ENCODE measurements at regions not wholly inside any gene's neighbourhood (a gene's known extent, or its start where the extent isn't known, plus 50 kb on each side); places are given as distances from the start of the nearest gene placed in this dataset.

DNA sequence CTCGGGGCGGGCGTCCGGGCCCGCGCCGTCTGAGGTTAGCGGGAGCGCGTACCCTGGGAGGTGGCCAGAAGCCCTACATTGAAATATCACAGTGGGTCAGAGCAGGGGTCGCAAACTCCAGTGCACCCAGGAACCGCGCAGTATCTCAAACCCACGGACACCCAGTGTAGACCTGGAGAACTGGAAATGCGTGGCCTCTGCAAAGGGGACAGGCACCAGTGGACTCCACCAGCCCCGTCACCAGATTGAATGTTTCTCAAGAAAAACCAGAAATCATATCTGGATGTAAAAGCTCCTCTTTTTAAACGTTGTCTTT is 117.6 kb upstream of the SMIM23 start:
- peaks cover 4% of the 10 kb centered on the region for H3K4me1 ChIP-seq (ENCODE audit: control insufficient read depth, insufficient read depth, low read length)
- H3K27me3 ChIP-seq (ENCODE audit: control insufficient read depth in 1 of 2, insufficient read depth in 2 of 2, low read length in 2 of 2), result no peaks in the 10 kb centered on the region
- no peak overlapping the region for H3K9ac ChIP-seq (ENCODE audit: low read length in 2 of 2)
- H3K27ac ChIP-seq (ENCODE audit: low read length), result no peak overlapping the region
- H3K9me3 ChIP-seq (ENCODE audit: control insufficient read depth in 2 of 2, low read length in 2 of 2), result no peaks in the 10 kb centered on the region
- no peak overlapping the region for H3K4me3 ChIP-seq (ENCODE audit: low read length in 2 of 2)
- no peaks in the 10 kb centered on the region for H3K36me3 ChIP-seq (ENCODE audit: control insufficient read depth in 2 of 2, insufficient read depth in 2 of 2, low read length in 2 of 2)

DNA sequence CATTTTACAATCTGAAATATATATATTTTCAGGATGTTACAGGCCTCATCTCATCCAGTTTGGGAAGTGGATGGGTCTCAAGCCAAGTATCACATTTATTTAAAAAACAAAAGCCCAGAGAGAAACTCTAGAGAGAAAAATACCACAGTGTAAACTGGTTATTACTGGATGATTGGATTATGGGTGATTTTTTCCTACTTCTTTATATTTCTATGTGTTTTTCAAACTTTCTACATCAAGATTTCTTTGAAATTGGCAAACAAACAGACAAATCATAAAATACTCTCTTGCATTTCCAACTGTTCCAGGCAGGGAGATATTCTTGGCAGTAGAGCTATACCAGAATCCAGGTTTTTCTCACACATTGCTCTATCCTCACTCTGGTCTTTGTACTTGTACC is 116.0 kb upstream of the SMIM23 start:
- peaks cover 0 to 7% of the 10 kb centered on the region in 2 donors for H3K9me3 ChIP-seq (ENCODE audit: control insufficient read depth in 2 of 2, low read length in 2 of 2)
- no peaks in the 10 kb centered on the region for H3K36me3 ChIP-seq (ENCODE audit: control insufficient read depth in 2 of 2, insufficient read depth in 2 of 2, low read length in 2 of 2)
- H3K4me1 ChIP-seq (ENCODE audit: control insufficient read depth, insufficient read depth, low read length), result peaks cover 4% of the 10 kb centered on the region
- no peaks in the 10 kb centered on the region for H3K27me3 ChIP-seq (ENCODE audit: control insufficient read depth in 1 of 2, insufficient read depth in 2 of 2, low read length in 2 of 2)
- H3K4me3 ChIP-seq (ENCODE audit: low read length in 2 of 2), result no peak overlapping the region
- H3K27ac ChIP-seq (ENCODE audit: low read length), result no peak overlapping the region
- no peak overlapping the region for H3K9ac ChIP-seq (ENCODE audit: low read length in 2 of 2)

DNA sequence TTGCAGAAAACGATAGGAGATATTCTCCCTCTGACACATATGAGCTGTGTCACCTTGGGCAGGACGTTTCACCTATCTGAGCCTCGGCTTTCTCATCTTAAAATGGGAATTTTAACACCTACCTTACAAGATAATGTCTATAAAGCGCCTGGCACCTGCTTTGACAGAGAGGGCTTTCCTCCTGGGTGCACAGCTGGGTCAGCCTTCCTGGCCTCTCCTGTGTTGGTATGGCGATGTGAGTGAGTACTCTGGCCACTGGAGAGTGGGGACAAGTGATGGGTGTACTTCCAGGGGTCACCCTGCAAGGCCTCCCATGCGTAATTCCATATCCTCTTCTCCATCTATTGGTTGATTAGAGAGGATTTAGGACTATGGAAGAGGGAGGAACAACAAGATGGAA is 113.1 kb upstream of the SMIM23 start:
- Histone ChIP-seq H3K4me3 (ENCODE audit: low read length in 2 of 2) (no peak overlapping the region), H3K27ac (ENCODE audit: low read length) (no peak overlapping the region), H3K9ac (ENCODE audit: low read length in 2 of 2) (no peak overlapping the region), H3K4me1 (ENCODE audit: control insufficient read depth, insufficient read depth, low read length) (peaks cover 1% of the 10 kb centered on the region), H3K27me3 (ENCODE audit: control insufficient read depth in 1 of 2, insufficient read depth in 2 of 2, low read length in 2 of 2) (no peaks in the 10 kb centered on the region), H3K9me3 (ENCODE audit: control insufficient read depth in 2 of 2, low read length in 2 of 2) (peaks cover 0 to 7% of the 10 kb centered on the region in 2 donors), H3K36me3 (ENCODE audit: control insufficient read depth in 2 of 2, insufficient read depth in 2 of 2, low read length in 2 of 2) (no peaks in the 10 kb centered on the region)

DNA sequence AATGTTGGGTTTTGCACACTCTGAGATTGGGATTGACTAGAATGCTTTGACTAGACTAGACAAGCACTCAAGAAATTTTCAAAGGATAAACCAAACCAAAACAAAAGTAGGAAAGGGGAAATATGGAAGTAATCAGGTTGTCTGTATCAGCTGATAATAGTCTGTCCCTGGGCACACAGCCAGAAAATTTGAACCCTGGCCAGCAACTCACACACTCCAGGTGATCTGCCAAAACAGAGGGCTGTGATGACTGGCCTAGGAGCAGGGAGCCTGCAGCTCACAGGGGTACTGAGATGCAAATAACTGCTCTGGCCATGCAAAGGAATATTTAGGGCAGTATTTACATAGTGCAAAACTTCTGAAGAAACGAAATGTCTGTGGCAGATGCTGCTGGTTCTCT is 112.3 kb upstream of the SMIM23 start:
- no peak overlapping the region for H3K27ac ChIP-seq (ENCODE audit: low read length)
- H3K27me3 ChIP-seq (ENCODE audit: control insufficient read depth in 1 of 2, insufficient read depth in 2 of 2, low read length in 2 of 2), result no peaks in the 10 kb centered on the region
- H3K9ac ChIP-seq (ENCODE audit: low read length in 2 of 2), result no peak overlapping the region
- peaks cover 0 to 7% of the 10 kb centered on the region in 2 donors for H3K9me3 ChIP-seq (ENCODE audit: control insufficient read depth in 2 of 2, low read length in 2 of 2)
- H3K4me1 ChIP-seq (ENCODE audit: control insufficient read depth, insufficient read depth, low read length), result no peaks in the 10 kb centered on the region
- H3K36me3 ChIP-seq (ENCODE audit: control insufficient read depth in 2 of 2, insufficient read depth in 2 of 2, low read length in 2 of 2), result no peaks in the 10 kb centered on the region
- no peak overlapping the region for H3K4me3 ChIP-seq (ENCODE audit: low read length in 2 of 2)

DNA sequence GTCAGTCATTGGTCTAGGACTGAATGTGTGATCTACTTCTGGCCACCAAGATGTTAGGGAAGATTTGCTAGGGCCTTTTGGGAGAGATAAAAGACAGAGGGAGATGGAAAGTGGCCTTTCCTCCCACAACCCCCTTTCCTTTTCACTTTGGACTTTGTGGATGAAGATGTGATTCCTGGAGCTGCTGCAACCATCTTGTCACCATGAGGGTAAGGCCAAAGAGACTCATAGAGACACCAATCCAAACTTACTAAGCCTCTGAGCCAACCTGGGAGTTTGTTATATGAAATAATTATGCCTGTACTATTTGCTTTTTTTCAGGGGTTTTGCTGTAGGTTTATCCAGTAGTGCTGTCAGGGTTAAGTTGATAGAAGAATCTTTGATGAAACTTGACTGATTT is 111.8 kb upstream of the SMIM23 start:
- Histone ChIP-seq H3K9ac (ENCODE audit: low read length in 2 of 2) (no peak overlapping the region), H3K4me3 (ENCODE audit: low read length in 2 of 2) (no peak overlapping the region), H3K36me3 (ENCODE audit: control insufficient read depth in 2 of 2, insufficient read depth in 2 of 2, low read length in 2 of 2) (no peaks in the 10 kb centered on the region), H3K27me3 (ENCODE audit: control insufficient read depth in 1 of 2, insufficient read depth in 2 of 2, low read length in 2 of 2) (no peaks in the 10 kb centered on the region), H3K27ac (ENCODE audit: low read length) (no peak overlapping the region), H3K9me3 (ENCODE audit: control insufficient read depth in 2 of 2, low read length in 2 of 2) (peaks cover 0 to 7% of the 10 kb centered on the region in 2 donors), H3K4me1 (ENCODE audit: control insufficient read depth, insufficient read depth, low read length) (no peaks in the 10 kb centered on the region)

DNA sequence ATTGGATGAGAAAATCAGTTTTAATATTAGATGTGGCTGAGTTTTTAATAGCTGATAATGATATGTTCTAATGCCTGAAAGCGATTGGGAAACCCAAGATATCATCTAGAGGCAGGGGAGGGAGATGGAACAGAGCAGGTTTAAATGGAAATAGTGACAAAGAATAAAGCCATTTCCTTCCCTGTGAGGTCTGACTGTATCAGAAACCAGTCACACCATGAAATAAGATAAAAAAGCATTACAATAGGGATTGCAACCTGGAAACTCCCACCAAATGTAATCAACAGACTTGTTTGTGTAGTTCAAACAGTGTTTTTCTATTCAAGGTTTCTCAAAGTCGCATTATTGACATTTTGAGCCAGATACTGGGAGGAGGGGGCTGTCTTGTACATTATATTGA is 110.1 kb upstream of the SMIM23 start:
- H3K9me3 ChIP-seq (ENCODE audit: control insufficient read depth in 2 of 2, low read length in 2 of 2), result peaks cover 0 to 7% of the 10 kb centered on the region in 2 donors
- H3K4me3 ChIP-seq (ENCODE audit: low read length in 2 of 2), result no peak overlapping the region
- H3K27me3 ChIP-seq (ENCODE audit: control insufficient read depth in 1 of 2, insufficient read depth in 2 of 2, low read length in 2 of 2), result no peaks in the 10 kb centered on the region
- H3K4me1 ChIP-seq (ENCODE audit: control insufficient read depth, insufficient read depth, low read length), result no peaks in the 10 kb centered on the region
- H3K36me3 ChIP-seq (ENCODE audit: control insufficient read depth in 2 of 2, insufficient read depth in 2 of 2, low read length in 2 of 2), result no peaks in the 10 kb centered on the region
- H3K27ac ChIP-seq (ENCODE audit: low read length), result no peak overlapping the region
- H3K9ac ChIP-seq (ENCODE audit: low read length in 2 of 2), result no peak overlapping the region

DNA sequence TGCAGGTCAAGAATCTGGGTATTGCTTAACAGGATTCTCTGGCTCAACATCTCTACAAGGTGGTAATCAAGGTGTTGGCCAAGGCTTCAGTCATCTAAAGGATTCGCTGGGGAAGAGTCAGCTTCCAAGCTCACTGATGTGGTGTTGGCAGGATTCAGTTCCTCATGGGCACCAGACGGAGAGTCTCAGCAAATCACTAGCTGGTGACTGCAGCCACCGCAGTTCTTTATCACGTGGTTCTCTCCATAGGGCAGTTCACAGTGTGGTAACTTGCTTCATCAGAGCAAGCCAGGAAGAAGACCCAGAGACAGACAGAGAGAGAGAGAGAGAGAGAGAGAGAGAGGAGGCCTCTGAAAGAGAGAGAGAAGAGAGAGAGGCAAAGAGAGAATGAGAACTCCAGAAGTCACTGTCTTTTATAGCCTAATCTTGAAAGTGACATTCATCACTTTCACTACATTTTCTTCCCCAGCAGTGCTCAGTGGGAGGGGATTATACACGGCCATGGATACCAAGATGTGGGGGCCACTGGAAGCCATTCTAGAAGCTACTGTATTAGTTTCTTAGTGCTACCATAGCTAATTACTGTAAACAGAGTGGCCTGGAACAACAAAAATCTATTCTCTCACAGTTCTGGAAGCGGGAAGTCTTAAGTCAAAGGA is 109.2 kb upstream of the SMIM23 start:
- peaks cover 0 to 7% of the 10 kb centered on the region in 2 donors for H3K9me3 ChIP-seq (ENCODE audit: control insufficient read depth in 2 of 2, low read length in 2 of 2)
- H3K27me3 ChIP-seq (ENCODE audit: control insufficient read depth in 1 of 2, insufficient read depth in 2 of 2, low read length in 2 of 2), result no peaks in the 10 kb centered on the region
- H3K9ac ChIP-seq (ENCODE audit: low read length in 2 of 2), result no peak overlapping the region
- no peaks in the 10 kb centered on the region for H3K4me1 ChIP-seq (ENCODE audit: control insufficient read depth, insufficient read depth, low read length)
- no peak overlapping the region for H3K27ac ChIP-seq (ENCODE audit: low read length)
- no peak overlapping the region for H3K4me3 ChIP-seq (ENCODE audit: low read length in 2 of 2)
- H3K36me3 ChIP-seq (ENCODE audit: control insufficient read depth in 2 of 2, insufficient read depth in 2 of 2, low read length in 2 of 2), result no peaks in the 10 kb centered on the region

DNA sequence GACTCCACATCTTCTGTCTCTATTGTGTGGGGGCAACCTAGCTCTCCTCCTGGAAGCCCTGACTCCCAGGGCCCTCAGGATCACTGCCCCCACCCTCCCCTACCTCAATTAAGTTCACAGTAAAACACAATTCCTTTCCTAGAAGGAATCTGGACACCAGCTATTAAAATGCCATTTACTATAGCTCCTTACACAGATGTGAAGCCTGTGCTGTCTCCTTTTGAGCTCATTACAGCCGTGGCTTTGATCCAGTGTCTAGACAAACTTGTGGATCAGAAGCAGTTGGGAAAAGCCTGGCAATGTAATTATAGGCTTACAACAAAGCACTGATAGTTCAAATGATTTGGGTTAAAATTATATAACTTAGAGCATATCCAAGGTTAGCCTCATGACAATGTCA is 107.0 kb upstream of the SMIM23 start:
- peaks cover 0 to 6% of the 10 kb centered on the region in 2 donors for H3K27me3 ChIP-seq (ENCODE audit: control insufficient read depth in 1 of 2, insufficient read depth in 2 of 2, low read length in 2 of 2)
- no peaks in the 10 kb centered on the region for H3K36me3 ChIP-seq (ENCODE audit: control insufficient read depth in 2 of 2, insufficient read depth in 2 of 2, low read length in 2 of 2)
- no peak overlapping the region for H3K9ac ChIP-seq (ENCODE audit: low read length in 2 of 2)
- no peak overlapping the region for H3K27ac ChIP-seq (ENCODE audit: low read length)
- H3K9me3 ChIP-seq (ENCODE audit: control insufficient read depth in 2 of 2, low read length in 2 of 2), result peaks cover 0 to 5% of the 10 kb centered on the region in 2 donors
- no peak overlapping the region for H3K4me3 ChIP-seq (ENCODE audit: low read length in 2 of 2)
- H3K4me1 ChIP-seq (ENCODE audit: control insufficient read depth, insufficient read depth, low read length), result peaks cover 2% of the 10 kb centered on the region

DNA sequence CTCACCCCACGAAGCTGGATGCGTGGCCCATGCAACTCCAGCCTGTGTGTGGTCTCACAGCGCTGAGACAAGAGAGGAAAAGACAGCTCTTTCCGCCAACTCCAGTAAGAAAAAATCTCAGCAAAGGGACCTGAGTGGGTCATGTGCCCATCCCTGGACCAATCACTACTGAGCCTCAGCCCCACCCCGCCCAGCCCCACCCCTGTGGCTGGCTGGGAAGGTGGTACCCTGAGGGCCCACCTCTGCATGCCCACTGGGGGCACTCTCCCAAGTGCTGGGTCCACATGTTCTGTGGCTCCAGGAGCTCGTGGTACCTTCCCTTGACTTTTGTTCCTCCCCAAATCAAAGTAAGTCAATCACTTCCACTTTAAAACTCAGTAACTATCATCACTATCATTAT is 105.1 kb upstream of the SMIM23 start:
- Histone ChIP-seq H3K4me3 (ENCODE audit: low read length in 2 of 2) (no peak overlapping the region), H3K9ac (ENCODE audit: low read length in 2 of 2) (no peak overlapping the region), H3K9me3 (ENCODE audit: control insufficient read depth in 2 of 2, low read length in 2 of 2) (no peaks in the 10 kb centered on the region), H3K27ac (ENCODE audit: low read length) (no peak overlapping the region), H3K36me3 (ENCODE audit: control insufficient read depth in 2 of 2, insufficient read depth in 2 of 2, low read length in 2 of 2) (no peaks in the 10 kb centered on the region), H3K27me3 (ENCODE audit: control insufficient read depth in 1 of 2, insufficient read depth in 2 of 2, low read length in 2 of 2) (peaks cover 0 to 6% of the 10 kb centered on the region in 2 donors), H3K4me1 (ENCODE audit: control insufficient read depth, insufficient read depth, low read length) (peaks cover 2% of the 10 kb centered on the region)

DNA sequence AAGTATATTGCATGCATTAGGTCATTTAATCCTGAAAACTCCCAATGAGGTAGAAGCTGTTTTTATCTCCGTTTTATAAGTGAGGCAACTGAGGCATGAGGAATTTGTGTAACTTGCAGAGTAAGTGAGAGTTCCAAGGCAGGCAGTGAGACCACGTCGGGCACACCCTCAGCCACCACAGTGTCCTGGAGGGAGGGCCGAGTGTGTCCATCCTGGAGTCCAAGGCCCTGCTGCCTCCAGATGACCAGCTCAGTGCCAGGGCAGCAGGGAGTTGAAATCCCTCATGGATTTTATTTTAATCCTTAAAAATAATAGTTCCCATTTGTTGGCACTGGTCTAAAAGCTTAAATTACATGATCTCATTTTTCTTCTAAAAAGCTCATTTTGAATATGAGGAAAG is 104.6 kb upstream of the SMIM23 start:
- Histone ChIP-seq H3K4me3 (ENCODE audit: low read length in 2 of 2) (no peak overlapping the region), H3K36me3 (ENCODE audit: control insufficient read depth in 2 of 2, insufficient read depth in 2 of 2, low read length in 2 of 2) (no peaks in the 10 kb centered on the region), H3K4me1 (ENCODE audit: control insufficient read depth, insufficient read depth, low read length) (peaks cover 2% of the 10 kb centered on the region), H3K27ac (ENCODE audit: low read length) (no peak overlapping the region), H3K9me3 (ENCODE audit: control insufficient read depth in 2 of 2, low read length in 2 of 2) (no peaks in the 10 kb centered on the region), H3K9ac (ENCODE audit: low read length in 2 of 2) (no peak overlapping the region), H3K27me3 (ENCODE audit: control insufficient read depth in 1 of 2, insufficient read depth in 2 of 2, low read length in 2 of 2) (peaks cover 0 to 6% of the 10 kb centered on the region in 2 donors)

DNA sequence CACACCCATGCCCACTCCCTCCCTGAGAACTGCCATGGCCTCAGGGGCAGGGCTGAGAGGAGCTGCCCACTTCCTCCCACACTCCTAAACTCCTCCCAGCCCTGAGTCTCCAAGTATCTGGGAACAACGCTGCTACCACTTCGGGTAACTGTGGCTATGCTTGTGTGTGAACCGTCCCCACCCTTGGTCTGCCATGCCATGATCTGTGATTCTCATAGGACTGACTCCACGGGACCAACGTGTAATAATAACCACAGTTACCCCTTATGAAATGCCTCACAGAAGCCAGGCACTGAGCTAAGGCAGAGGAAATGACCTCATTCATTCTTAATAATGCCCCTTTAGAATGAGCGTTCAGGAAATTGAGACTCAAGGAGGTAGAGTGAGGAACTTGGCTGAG is 103.9 kb upstream of the SMIM23 start:
- Histone ChIP-seq H3K36me3 (ENCODE audit: control insufficient read depth in 2 of 2, insufficient read depth in 2 of 2, low read length in 2 of 2) (no peaks in the 10 kb centered on the region), H3K4me1 (ENCODE audit: control insufficient read depth, insufficient read depth, low read length) (peaks cover 2% of the 10 kb centered on the region), H3K9ac (ENCODE audit: low read length in 2 of 2) (no peak overlapping the region), H3K27ac (ENCODE audit: low read length) (no peak overlapping the region), H3K27me3 (ENCODE audit: control insufficient read depth in 1 of 2, insufficient read depth in 2 of 2, low read length in 2 of 2) (peaks cover 0 to 6% of the 10 kb centered on the region in 2 donors), H3K9me3 (ENCODE audit: control insufficient read depth in 2 of 2, low read length in 2 of 2) (no peaks in the 10 kb centered on the region), H3K4me3 (ENCODE audit: low read length in 2 of 2) (no peak overlapping the region)
